Muscle of back (tissue), 3 donors: ENCODE measurements at regions not wholly inside any gene's neighbourhood (a gene's known extent, or its start where the extent isn't known, plus 50 kb on each side); places are given as distances from the start of the nearest gene placed in this dataset.

Experiments
- DNase-seq, 3 donors: peaks; one replicate each; pipeline versions ENCODE4 v3.0.0 to v3.0.0-alpha.2; 2013

DNA sequence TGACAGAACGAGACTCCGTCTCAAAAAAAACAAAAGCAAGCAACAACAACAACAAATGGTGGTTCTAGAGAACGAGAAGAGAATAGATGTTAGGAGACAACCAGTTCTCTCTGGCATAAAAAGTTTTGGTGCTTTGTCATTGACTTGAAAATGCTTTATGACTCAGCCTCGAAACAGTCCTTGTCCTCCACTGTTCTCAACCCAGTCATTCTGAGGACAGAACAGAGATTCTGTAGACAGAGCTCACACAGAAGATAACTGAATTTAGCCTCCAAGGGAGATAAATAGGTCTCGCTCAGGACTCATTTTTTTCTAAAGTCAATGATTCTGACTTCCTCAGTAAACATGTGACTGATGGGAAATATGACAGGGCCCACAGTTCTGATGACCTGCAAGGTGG is 76.0 kb upstream of the FSTL4 start:
- no peak for DNase-seq

GRCh38 chr5:133687212-133688061 is 75.1 kb upstream of the FSTL4 start:
- DNase-seq = no peak

DNA sequence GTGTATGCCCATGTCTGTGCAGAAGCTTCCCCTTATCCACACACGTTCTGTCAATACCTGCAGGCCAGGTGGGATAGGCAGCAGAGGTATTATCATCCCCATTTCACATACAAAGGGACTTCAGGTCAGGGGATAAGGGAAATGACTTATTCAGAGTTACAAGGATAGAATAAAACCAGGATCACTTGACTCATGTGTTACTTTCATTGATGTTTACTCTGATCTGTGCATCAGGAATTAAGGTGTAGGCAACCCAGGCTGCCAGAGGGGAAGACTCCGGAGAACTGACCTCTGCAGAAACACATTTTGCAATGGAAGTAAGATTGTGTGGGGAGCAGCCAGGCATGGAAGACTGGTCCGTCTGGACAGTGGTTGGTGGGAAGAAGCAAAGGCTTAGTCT is 74.2 kb upstream of the FSTL4 start:
- DNase-seq = no peak

DNA sequence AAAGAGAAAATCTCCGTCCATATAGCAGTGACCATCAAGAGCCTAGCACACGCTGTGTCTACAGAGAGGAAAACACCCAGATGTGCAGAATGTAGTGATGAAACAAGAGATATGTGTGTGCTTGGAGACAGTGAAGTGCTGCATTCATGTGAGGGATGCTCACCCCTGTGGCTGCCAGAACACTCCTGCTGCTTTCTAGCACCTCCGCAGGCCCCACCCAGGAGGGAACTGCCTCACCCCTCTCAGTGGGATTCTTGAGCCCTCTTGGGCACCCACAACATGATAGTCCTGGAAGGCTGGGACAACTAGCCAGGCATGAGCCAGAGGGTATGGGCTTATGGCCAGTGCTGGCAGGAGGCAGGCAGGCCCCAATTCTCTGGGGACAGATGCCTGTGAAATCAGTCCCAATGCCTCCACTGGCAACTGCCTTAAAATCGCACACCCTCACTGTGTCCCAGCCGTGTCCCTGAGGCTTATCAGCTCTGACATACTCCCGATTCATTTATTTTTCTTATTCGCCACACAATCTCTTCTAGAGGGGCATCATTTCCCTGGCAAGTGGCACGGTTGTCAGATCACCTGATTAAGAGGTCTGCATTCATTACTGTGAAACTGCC is 73.2 kb upstream of the FSTL4 start:
- no peak for DNase-seq

GRCh38 chr5:133683646-133684596 is 71.6 kb upstream of the FSTL4 start:
- no peak for DNase-seq

GRCh38 chr5:133682451-133682850 is 70.1 kb upstream of the FSTL4 start:
- DNase-seq = no peak

GRCh38 chr5:133681896-133682295 is 69.6 kb upstream of the FSTL4 start:
- DNase-seq = no peak

DNA sequence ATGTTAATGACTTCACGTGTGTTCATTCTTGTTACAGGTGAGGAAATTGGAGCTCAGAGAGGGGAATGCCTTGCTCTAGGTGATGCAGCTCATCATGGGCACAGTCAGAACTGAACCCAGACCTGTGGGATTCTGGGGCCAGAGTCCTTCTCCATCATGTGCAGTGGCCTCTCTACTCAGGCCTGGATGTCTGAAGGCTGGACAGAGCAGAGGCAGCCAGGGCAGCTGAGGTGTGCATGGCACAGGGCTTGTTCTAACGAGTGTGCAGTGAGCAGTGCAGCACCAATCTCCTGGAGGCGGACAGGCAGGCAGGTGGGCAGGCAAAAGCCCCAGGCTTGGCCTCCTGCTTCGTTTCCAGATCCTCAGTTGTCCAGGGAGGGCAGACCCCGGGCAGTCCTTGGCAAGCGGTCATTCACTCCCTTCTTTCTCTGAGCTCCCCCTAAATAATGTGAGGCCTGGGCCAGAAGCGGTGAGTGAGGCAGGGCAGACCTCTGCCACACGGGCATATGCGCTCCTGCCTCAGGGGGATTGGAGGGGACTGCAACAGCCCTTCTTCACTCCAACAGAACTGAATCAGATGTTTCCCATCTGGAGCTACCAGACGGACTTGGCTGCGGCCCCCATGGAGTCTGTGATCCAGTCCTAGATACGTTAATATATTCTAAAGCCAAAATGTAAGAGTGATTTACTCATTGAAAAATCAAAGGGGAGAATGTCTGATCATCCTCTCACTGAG is 68.7 kb upstream of the FSTL4 start:
- DNase-seq = peak in 1 of 3 donors; percentile 11

DNA sequence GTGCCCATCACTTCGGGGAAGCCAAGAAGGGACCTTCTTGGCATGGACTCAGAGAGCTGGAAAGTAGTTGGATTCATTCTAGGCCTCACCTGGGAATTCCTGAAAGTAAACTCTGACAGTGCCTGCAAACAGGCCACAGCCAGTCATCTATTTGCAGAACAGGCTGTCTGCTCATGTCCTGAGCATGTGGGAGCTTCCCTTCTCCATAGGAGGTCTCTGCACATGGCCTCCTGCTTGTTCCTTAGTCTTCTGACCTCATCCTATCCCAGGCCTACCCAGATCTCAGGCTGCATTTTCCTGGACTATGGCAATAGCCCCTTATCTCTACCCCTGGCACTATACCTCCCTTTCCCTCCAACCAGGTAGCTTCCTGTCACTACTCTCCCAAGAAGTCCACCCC is 67.2 kb upstream of the FSTL4 start:
- no peak for DNase-seq

DNA sequence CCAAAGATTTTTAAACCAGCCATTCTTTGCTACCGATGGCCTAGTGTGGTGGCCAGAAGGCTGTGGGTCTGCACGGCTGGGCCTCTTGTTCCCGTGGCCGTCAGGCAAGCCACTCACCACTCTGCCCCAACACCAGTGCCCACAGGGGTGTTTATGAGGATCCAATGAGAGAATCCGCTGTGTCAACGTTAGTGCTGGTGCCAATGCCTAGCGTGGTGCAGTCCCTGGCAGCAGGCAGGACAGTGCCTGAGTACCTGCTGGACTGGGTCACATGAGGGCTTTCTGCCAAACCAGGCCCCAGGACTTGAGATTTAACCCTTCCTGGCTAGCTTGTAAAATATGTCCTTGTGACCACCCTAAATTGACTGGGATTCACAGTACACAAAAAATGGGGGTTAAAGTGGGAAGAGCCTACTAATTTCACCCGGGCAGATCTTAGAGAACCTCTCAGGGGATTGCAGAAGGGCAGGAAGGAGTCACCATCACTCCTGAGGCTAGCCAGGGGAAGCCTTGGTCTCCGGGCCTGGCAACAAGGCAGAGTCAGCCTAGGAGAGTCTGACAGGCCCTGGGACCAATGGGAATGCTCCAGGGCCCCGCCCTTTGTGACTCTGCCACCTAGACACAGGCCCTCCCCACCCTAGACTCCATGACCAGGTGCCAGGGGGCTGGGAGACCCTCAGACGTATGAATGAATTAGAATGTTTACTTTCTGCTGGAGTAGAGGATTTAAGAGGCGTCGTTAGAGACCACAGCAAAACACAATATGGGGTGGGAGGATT is 63.2 kb upstream of the FSTL4 start:
- DNase-seq = no peak

DNA sequence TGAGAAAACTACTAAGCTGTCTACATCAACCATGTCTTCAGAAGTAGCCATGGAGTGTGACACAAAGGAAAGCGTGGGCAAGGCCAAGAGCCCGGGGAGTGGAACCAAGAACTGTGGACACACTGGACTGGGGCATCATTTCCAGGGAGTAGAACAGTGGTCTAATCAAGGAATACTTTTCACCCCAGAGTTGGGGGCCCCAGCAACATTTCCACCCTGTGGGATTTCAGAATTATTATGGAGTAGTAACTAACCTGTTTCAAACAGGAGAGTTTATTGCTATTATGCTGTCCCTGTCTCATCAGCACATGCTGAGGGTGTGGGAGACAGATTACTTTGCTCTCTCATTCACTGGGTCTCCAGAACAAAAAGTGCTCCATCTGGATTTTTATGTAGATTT is 58.0 kb upstream of the FSTL4 start:
- DNase-seq = no peak

DNA sequence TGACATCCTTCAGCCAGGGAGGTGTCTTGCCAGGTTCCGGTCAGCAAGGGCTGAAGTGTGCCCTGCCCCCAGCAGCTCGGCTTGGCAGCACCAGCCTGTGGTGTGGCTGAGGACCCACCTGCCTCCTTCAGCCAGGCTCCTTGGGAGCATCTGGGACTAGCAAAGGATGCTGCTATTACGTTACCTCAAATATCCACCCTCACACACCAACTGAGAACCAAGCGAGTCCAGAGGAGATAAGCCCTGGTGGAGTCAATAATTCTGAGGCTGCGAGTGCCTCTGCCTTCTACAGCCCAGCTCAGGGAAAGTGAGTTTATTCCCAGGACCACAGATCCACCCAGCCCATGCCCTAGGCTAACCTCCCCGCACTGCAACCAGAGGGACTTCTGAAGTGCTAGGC is 57.1 kb upstream of the FSTL4 start:
- no peak for DNase-seq

GRCh38 chr5:133668458-133668857 is 56.1 kb upstream of the FSTL4 start:
- DNase-seq = no peak

DNA sequence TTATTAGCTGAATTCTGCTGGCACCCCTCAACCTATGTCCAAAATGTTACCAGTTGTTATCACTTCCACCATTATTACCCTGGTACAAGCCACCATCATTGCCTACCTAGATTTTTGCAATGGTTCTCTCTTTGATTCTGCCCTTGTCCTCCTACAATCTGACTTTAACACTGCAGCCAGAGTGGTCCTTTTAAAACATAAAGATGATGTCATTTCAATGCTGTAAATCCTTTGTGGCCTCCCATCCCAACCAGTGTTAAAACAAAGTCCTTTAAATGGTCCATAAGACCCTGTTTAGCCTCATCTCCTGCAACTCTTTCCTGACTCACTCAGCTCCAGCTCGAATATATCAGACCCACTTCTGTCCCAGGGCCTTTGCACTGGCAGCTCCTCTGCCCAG is 54.9 kb upstream of the FSTL4 start:
- DNase-seq = no peak

DNA sequence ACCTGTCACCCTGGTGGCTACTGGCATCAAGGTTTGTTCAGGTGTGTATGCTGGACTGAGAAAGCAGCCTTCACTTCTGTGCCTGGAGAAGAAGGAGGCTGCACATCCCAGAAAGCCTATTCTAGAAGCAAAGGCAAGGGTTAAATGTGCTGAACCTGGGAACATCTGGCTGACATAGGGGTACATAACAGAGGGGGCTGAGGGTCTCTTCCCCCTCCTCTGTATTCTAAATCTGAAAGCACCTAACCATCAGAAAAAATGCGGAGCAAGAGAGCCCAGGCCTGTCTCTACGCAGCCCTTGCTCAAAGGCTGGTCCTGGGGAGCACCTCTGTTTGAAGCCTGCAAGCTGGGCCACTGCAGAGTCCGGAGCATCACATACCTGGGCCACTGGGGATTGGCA is 53.2 kb upstream of the FSTL4 start:
- no peak for DNase-seq

GRCh38 chr5:133664422-133664821 is 52.1 kb upstream of the FSTL4 start:
- DNase-seq = no peak

DNA sequence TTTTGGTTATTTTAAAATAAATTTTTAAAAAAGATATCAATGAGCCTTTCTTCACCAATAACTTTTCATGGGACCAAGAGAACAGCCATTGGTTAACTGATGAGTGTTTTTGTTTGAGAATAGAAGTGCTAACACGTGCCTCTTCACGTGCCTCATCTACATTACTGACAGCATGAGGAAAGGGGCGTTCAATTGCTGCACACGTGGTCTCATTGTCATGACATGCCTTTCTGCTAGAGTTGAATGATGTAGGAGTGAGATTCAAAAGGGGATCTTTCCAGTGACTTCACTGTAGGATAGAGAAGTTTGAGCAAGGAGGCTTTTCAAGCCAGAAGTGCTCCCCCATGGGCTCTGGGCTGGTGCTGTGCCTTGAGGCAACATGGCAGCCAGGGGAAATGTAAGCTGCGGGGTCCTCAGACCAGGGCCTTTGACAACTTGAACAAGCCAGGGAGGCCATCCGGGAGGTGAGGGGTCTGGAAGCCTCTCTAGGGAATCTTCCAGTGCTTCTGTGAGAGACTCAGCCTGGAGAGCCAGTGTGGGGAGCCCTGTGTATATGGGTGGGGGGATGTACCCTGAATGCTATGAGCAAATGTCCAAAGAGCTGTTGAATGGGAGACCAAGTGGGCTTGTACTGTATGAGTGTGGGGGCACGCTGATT is 51.2 kb upstream of the FSTL4 start:
- no peak for DNase-seq

DNA sequence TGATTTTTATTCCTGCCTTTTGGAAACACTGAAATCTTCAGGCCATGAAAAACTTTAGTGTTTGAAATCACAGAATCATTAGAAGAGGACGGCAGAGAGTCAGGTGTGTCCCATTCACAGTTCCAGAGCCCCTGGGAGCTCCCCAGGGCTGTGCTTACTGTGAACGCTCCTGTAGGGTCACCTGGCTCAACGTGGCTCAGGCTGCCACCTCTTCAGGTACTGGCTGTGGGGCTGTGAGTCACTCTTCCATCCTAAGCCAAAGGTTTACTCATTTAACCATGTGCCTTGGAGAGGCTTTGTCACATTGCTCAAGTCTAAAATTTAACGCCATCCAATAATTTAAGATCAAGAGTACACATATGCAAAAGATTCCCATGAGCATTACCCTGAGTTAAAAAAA is 50.2 kb upstream of the FSTL4 start:
- no peak for DNase-seq
